HG03469 (cell line): ENCODE measurements at regions not wholly inside any gene's neighbourhood (a gene's known extent, or its start where the extent isn't known, plus 50 kb on each side); places are given as distances from the start of the nearest gene placed in this dataset.

Experiments used
- ATAC-seq: cut with Tn5 transposase; IDR thresholded peaks from one replicate; pipeline ENCODE4 v1.9.1; 2021; ENCODE audit warnings: mild to moderate bottlenecking, moderate library complexity, moderate number of reproducible peaks; ENCODE audit not compliant: unreplicated experiment

GRCh38 chr16:52896478-52897164 lies 156.1 kb downstream of the CHD9NB start:
- no peak for ATAC-seq

GRCh38 chr16:52874042-52874441 lies 178.7 kb downstream of the CHD9NB start:
- ATAC-seq: no peak

- no peak for ATAC-seq
These were observed 180.0 kb downstream of the CHD9NB start for GRCh38 chr16:52872731-52873130.

GRCh38 chr16:52871481-52871880 lies 181.2 kb downstream of the CHD9NB start:
- no peak for ATAC-seq

GRCh38 chr16:52869243-52869642 lies 183.5 kb downstream of the CHD9NB start:
- no peak for ATAC-seq

- ATAC-seq: no peak
These were observed 189.7 kb downstream of the CHD9NB start for GRCh38 chr16:52863000-52863399.

GRCh38 chr16:52861614-52862022 lies 191.1 kb downstream of the CHD9NB start:
- ATAC-seq: no peak

- no peak for ATAC-seq
These were observed 197.2 kb downstream of the CHD9NB start for GRCh38 chr16:52855463-52855862.

GRCh38 chr16:52852978-52853377 lies 199.7 kb downstream of the CHD9NB start:
- ATAC-seq: no peak

GRCh38 chr16:52851211-52851740 lies 201.4 kb downstream of the CHD9NB start:
- no peak for ATAC-seq

GRCh38 chr16:52843381-52843780 lies 209.3 kb downstream of the CHD9NB start:
- no peak for ATAC-seq

GRCh38 chr16:52837251-52837650 lies 215.4 kb downstream of the CHD9NB start:
- ATAC-seq: no peak

- ATAC-seq: no peak
These were observed 217.8 kb downstream of the CHD9NB start for GRCh38 chr16:52834736-52835465.

- ATAC-seq: no peak
These were observed 219.9 kb downstream of the CHD9NB start for GRCh38 chr16:52832771-52833170.

GRCh38 chr16:52827456-52827855 lies 225.2 kb downstream of the CHD9NB start:
- ATAC-seq: no peak

GRCh38 chr16:52825892-52826291 lies 226.8 kb downstream of the CHD9NB start:
- ATAC-seq: no peak

GRCh38 chr16:52819808-52820207 lies 232.9 kb downstream of the CHD9NB start:
- no peak for ATAC-seq

- no peak for ATAC-seq
These were observed 233.3 kb downstream of the CHD9NB start for GRCh38 chr16:52819405-52819804.

- no peak for ATAC-seq
These were observed 235.0 kb downstream of the CHD9NB start for GRCh38 chr16:52817696-52818095.

GRCh38 chr16:52816993-52817392 lies 235.7 kb downstream of the CHD9NB start:
- no peak for ATAC-seq

- no peak for ATAC-seq
These were observed 239.8 kb downstream of the CHD9NB start for GRCh38 chr16:52812678-52813556.
